ENCODE measurements at regions not wholly inside any gene's neighbourhood (a gene's known extent, or its start where the extent isn't known, plus 50 kb on each side); places are given as distances from the start of the nearest gene placed in this dataset.

DNA sequence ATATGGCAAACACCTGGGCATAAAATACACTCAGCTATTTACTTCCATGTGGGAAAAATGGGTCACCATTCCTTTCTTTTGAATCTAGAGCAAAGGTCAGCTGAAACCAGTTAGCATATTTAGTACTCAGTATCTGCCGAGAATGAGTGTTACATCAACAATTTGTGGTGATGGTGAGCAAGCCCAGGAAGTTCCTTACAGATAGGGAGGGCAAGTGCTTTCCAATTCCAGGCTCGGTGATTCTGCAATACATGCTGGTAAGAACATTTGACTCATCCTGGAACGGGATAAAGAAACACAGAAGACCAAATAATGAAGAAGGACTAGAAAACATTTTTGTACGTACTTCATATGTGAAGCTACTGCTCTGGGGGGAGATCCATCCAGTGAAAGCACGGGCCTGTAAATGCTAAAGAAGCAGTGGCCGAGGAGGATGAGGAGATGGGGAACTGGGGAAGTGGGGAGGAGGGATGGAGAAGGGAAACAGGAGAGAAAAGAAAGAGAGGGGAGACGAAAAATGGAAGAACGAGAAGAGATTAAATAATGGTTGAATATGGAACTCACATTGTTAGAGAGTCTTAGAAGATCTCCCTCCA, 251.9 kb downstream of the TTC32 start:
- Histone ChIP-seq H3K27me3 (replicated peaks in 1 of 7) (no peaks in the 10 kb centered on the region), H3K9me3 (no peaks in the 10 kb centered on the region), H3K4me1 (no peaks in the 10 kb centered on the region), H3K27ac (no peak overlapping the region), H3K36me3 (no peaks in the 10 kb centered on the region), H3K4me3 (no peak overlapping the region)
- DNase-seq, result no peak
- 71 to 82% (median 76%) methylated on average over 8 of the region's 8 CpGs for WGBS, 5 donors
- intact Hi-C loops (cut with DNase I; ENCODE audit: low total_unique reads), result no loop called here
- TF ChIP-seq CTCF (IDR thresholded peaks at IDR 0.05 in 8 of 11, conservative IDR thresholded peaks at IDR 0.05 in 3 of 11), result no peak
- TF ChIP-seq POLR2A (IDR thresholded peaks at IDR 0.05), result no peak
- TF ChIP-seq POLR2AphosphoS5 (IDR thresholded peaks at IDR 0.05), result no peak

DNA sequence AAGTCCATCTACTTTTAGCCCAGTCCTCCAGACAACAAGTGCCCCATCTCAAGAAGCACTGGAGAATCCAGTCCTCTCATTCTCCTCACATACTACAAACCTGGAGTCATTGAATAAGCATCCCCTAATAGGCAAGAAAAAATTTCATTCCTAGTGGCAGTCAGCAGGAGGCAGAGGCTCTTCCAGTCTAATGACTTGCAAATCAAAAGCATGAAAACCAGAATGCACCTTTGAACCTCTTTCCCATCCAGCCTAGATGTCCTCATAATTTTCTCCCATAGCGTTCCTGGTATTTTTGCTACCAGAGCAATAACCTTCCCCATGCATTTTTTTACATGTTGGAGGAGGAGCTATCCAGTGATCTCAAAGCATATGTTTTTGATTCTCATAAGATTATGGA, 252.6 kb downstream of the TTC32 start:
- no peaks in the 10 kb centered on the region for H3K4me1 ChIP-seq
- TF ChIP-seq CTCF (IDR thresholded peaks at IDR 0.05 in 8 of 11, conservative IDR thresholded peaks at IDR 0.05 in 3 of 11), result no peak
- H3K9me3 ChIP-seq, result peaks cover 0 to 3% (median 0%) of the 10 kb centered on the region in 8 donors
- 89 to 95% (median 94%) methylated on average over 1 of the region's 1 CpG for WGBS, 5 donors
- H3K36me3 ChIP-seq, result no peaks in the 10 kb centered on the region
- no peak for DNase-seq
- H3K4me3 ChIP-seq, result no peak overlapping the region
- H3K27ac ChIP-seq, result no peak overlapping the region
- H3K27me3 ChIP-seq (replicated peaks in 1 of 7), result no peaks in the 10 kb centered on the region
- intact Hi-C loops (cut with DNase I; ENCODE audit: low total_unique reads), result no loop called here

GRCh38 chr2:19648583-19648982, 253.2 kb downstream of the TTC32 start:
- Histone ChIP-seq H3K4me3 (no peak overlapping the region), H3K9me3 (peaks cover 0 to 3% (median 0%) of the 10 kb centered on the region in 8 donors), H3K4me1 (no peaks in the 10 kb centered on the region), H3K27ac (no peak overlapping the region), H3K27me3 (replicated peaks in 1 of 7) (no peaks in the 10 kb centered on the region), H3K36me3 (no peaks in the 10 kb centered on the region)
- 35 to 68% (median 50%) methylated on average over 1 of the region's 1 CpG for WGBS, 5 donors
- TF ChIP-seq POLR2A (IDR thresholded peaks at IDR 0.05) (no peak), CTCF (IDR thresholded peaks at IDR 0.05 in 8 of 11, conservative IDR thresholded peaks at IDR 0.05 in 3 of 11) (no peak), POLR2AphosphoS5 (IDR thresholded peaks at IDR 0.05) (no peak)
- intact Hi-C loops (cut with DNase I; ENCODE audit: low total_unique reads), result no loop called here
- DNase-seq, result no peak

- Histone ChIP-seq H3K27ac (no peak overlapping the region), H3K4me3 (no peak overlapping the region), H3K4me1 (peaks cover 0 to 7% (median 0%) of the 10 kb centered on the region in 6 donors), H3K9me3 (peaks cover 0 to 3% (median 0%) of the 10 kb centered on the region in 8 donors), H3K36me3 (no peaks in the 10 kb centered on the region), H3K27me3 (replicated peaks in 1 of 7) (no peaks in the 10 kb centered on the region)
- no peak for DNase-seq
- TF ChIP-seq POLR2AphosphoS5 (IDR thresholded peaks at IDR 0.05), result no peak
- TF ChIP-seq CTCF (IDR thresholded peaks at IDR 0.05 in 8 of 11, conservative IDR thresholded peaks at IDR 0.05 in 3 of 11), result no peak
- no peak for TF ChIP-seq POLR2A (IDR thresholded peaks at IDR 0.05)
- 68 to 93% (median 76%) methylated on average over 1 of the region's 1 CpG for WGBS, 5 donors
- intact Hi-C loops (cut with DNase I; ENCODE audit: low total_unique reads), result no loop called here
Observed at GRCh38 chr2:19646987-19647386, 254.8 kb downstream of the TTC32 start.
